Activated CD8-positive, alpha-beta T cell treated with anti-CD3 and anti-CD28 coated beads, Interleukin-2, amount 10 ng/mL, durations not matched to agents 7 days and 5 days (primary cell): ENCODE measurements at regions not wholly inside any gene's neighbourhood (a gene's known extent, or its start where the extent isn't known, plus 50 kb on each side); places are given as distances from the start of the nearest gene placed in this dataset.

Source experiments
- ATAC-seq: fragments of 150-1000 bp; cut with Tn5 transposase; one replicate; pipeline ENCODE4 v1.10.0; 2021; ENCODE audit warnings: moderate library complexity
- CTCF ChIA-PET: fragments of 350-600 bp; sonication (Branson Sonifier 250); formaldehyde crosslinking; loops from one replicate; lab custom pipeline; 2021; ENCODE audit warnings: antibody characterized with exemption; lab: Charles Lee
- POLR2A ChIA-PET: fragments of 350-600 bp; sonication (Branson Sonifier 250); formaldehyde crosslinking; loops from one replicate; lab custom pipeline; 2021; ENCODE audit warnings: antibody characterized with exemption; lab: Charles Lee
- DNase-seq: peaks from one replicate; pipeline ENCODE4 v3.0.0-alpha.2; 2020
- H3K27ac Mint-ChIP-seq: one replicate; pipeline ENCODE4 v1.8.0; 2021; ENCODE audit warnings: mild to moderate bottlenecking, mixed read lengths
- H3K27me3 Mint-ChIP-seq: one replicate; pipeline ENCODE4 v1.8.0; 2021; ENCODE audit warnings: low read depth, mixed read lengths
- H3K36me3 Mint-ChIP-seq: one replicate; pipeline ENCODE4 v1.8.0; 2021; ENCODE audit warnings: low read depth, mixed read lengths
- H3K4me1 Mint-ChIP-seq: one replicate; pipeline ENCODE4 v1.8.0; 2021; ENCODE audit warnings: low read depth, mixed read lengths
- H3K4me3 Mint-ChIP-seq: one replicate; pipeline ENCODE4 v1.8.0; 2021; ENCODE audit warnings: mild to moderate bottlenecking, mixed read lengths
- H3K9me3 Mint-ChIP-seq: one replicate; pipeline ENCODE4 v1.8.0; 2022; ENCODE audit warnings: mixed read lengths; ENCODE audit not compliant: insufficient read depth

DNA sequence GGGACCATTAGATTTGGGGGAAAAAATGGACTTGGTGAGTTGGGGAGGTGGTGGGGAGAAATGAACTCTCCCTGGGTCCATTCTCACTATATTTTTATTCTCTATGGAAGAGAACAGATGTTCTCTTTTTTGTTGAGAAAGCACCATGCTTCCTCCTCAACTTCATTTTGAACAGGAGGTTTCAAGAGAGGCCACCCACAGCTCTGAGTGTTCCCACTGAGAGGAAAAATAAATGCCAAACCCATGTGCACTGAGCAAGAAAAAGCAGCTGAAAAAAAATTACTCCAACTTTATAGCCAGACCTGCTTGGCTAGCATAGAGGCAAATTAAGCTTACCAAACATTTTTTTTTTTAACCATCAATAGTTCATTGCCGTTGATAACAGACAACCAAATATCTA, 883.6 kb downstream of the KCNJ2 start:
- ChIA-PET CTCF (no interaction called here), POLR2A (no interaction called here)
- H3K9me3 Mint-ChIP-seq, result peaks cover 8% of the 10 kb centered on the region
- no peaks in the 10 kb centered on the region for H3K4me1 Mint-ChIP-seq
- no peak overlapping the region for H3K4me3 Mint-ChIP-seq
- no peak overlapping the region for H3K27ac Mint-ChIP-seq
- DNase-seq, result no peak
- no peaks in the 10 kb centered on the region for H3K36me3 Mint-ChIP-seq
- no peaks in the 10 kb centered on the region for H3K27me3 Mint-ChIP-seq
- ATAC-seq, result no peak

DNA sequence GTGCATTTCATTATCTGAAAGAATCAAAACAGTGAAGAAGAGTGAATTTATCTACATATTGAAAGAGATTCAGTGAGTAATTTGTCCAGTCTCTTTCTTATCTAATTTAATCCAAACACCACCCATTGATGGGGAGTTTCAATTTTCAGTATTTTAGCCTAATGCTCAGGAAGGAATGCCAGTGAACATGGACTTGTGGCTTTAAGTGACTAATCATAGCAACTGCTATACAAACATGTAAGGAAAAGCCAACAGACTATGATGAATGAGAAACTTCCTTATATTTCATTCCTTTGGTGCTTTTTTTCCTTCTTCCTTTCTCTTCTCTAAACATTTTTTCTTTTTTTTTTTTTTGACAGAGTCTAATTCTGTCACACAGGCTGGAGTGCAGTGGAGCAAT, 885.8 kb downstream of the KCNJ2 start:
- Mint-ChIP-seq H3K27me3 (no peaks in the 10 kb centered on the region), H3K27ac (no peak overlapping the region), H3K4me1 (no peaks in the 10 kb centered on the region), H3K4me3 (no peak overlapping the region), H3K36me3 (no peaks in the 10 kb centered on the region), H3K9me3 (peaks cover 11% of the 10 kb centered on the region)
- ChIA-PET POLR2A (no interaction called here), CTCF (no interaction called here)
- no peak for ATAC-seq
- no peak for DNase-seq

DNA sequence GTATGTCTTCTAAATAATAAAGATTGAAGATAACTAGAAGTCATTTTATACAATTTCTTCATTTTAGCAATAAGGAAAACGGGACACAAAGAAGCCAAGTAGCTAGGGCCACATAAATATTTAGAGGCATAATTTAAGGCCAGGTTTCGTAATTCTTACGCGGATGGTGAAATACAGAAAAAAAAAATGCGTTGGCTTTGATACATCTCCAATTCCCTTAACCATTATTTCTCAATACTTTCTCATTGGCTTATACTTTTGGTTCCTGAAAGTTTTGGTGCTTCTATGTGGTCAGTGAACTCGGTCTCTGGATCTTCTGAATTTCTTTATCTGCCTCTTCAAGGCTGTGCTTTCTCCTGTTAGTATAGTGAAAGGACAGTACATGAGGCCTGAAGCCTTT, 888.1 kb downstream of the KCNJ2 start:
- DNase-seq (no peak), ATAC-seq (no peak)
- CTCF ChIA-PET, result interaction anchor here (0.6 kb wide), 1 partner anchor 40 kb away, joined by 3 read pairs; no protein-coding TSS in a partner anchor
- H3K27me3 Mint-ChIP-seq, result no peaks in the 10 kb centered on the region
- H3K4me3 Mint-ChIP-seq, result no peak overlapping the region
- no peak overlapping the region for H3K27ac Mint-ChIP-seq
- no peaks in the 10 kb centered on the region for H3K36me3 Mint-ChIP-seq
- peaks cover 12% of the 10 kb centered on the region for H3K9me3 Mint-ChIP-seq
- POLR2A ChIA-PET, result no interaction called here
- H3K4me1 Mint-ChIP-seq, result no peaks in the 10 kb centered on the region

DNA sequence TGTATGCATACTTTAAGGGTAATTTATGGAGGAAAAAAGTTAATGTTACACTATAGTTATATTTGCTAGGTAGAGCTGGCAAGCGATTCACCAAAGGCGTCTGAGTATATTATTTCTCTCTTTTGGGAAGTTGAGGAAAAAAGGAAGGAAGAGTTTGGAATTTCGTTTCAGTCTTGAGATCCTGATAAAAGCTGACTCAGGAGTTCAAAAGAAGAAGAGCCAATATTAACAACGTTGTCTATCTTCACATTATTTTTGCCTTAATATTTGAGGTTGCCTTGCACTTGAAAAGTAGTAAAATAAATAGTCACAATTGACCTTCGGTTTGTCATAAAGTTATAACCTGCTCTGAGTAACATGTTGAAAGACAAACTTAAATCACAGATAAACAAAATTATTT, 888.6 kb downstream of the KCNJ2 start:
- ChIA-PET POLR2A (no interaction called here), CTCF (no interaction called here)
- H3K27ac Mint-ChIP-seq, result no peak overlapping the region
- peaks cover 12% of the 10 kb centered on the region for H3K9me3 Mint-ChIP-seq
- no peak overlapping the region for H3K4me3 Mint-ChIP-seq
- no peaks in the 10 kb centered on the region for H3K36me3 Mint-ChIP-seq
- H3K4me1 Mint-ChIP-seq, result no peaks in the 10 kb centered on the region
- DNase-seq (no peak), ATAC-seq (no peak)
- no peaks in the 10 kb centered on the region for H3K27me3 Mint-ChIP-seq

DNA sequence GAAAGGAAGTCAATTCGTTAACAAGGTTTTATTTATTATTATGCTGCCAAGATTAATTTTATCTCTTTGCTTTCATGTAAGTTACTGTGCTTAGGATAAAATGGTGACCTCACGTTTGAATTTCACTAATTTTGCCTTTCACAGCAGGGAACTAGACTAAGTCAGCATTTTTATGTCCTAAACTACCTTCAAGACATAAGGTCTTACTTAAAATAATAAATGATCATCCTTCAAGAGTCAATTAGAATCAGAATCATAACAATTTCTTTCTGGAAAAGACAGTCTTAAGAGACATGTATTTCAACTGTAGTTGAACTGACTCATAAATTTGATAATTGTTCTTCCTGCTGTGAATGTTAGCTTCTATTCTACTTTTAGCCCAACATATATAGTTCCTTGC, 893.8 kb downstream of the KCNJ2 start:
- ATAC-seq (no peak), DNase-seq (no peak)
- POLR2A ChIA-PET, result no interaction called here
- no peaks in the 10 kb centered on the region for H3K36me3 Mint-ChIP-seq
- H3K4me3 Mint-ChIP-seq, result no peak overlapping the region
- H3K4me1 Mint-ChIP-seq, result no peaks in the 10 kb centered on the region
- no peak overlapping the region for H3K27ac Mint-ChIP-seq
- no peaks in the 10 kb centered on the region for H3K27me3 Mint-ChIP-seq
- peaks cover 4% of the 10 kb centered on the region for H3K9me3 Mint-ChIP-seq
- CTCF ChIA-PET, result no interaction called here

DNA sequence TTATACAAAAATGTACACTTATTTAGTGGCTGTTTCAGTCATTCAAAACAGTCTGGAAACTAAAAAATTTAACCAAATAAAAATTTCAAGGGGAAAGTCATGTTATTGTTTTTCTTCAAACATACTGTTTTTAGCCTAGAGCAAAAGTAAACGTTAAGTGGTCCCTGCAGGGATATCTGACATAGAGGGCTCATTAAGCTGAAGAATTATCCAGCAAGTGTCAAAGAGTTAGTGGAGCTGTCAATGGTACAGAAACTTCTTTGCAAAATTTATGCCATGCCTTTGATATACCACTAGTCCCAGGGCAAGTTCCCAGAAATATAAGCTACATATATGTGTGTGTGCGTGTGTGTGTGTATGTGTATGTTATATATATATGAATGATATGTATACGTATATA, 894.2 kb downstream of the KCNJ2 start:
- H3K27ac Mint-ChIP-seq, result no peak overlapping the region
- H3K9me3 Mint-ChIP-seq, result peaks cover 4% of the 10 kb centered on the region
- CTCF ChIA-PET, result no interaction called here
- no peaks in the 10 kb centered on the region for H3K36me3 Mint-ChIP-seq
- H3K27me3 Mint-ChIP-seq, result no peaks in the 10 kb centered on the region
- H3K4me3 Mint-ChIP-seq, result no peak overlapping the region
- POLR2A ChIA-PET, result no interaction called here
- DNase-seq (no peak), ATAC-seq (no peak)
- H3K4me1 Mint-ChIP-seq, result no peaks in the 10 kb centered on the region

DNA sequence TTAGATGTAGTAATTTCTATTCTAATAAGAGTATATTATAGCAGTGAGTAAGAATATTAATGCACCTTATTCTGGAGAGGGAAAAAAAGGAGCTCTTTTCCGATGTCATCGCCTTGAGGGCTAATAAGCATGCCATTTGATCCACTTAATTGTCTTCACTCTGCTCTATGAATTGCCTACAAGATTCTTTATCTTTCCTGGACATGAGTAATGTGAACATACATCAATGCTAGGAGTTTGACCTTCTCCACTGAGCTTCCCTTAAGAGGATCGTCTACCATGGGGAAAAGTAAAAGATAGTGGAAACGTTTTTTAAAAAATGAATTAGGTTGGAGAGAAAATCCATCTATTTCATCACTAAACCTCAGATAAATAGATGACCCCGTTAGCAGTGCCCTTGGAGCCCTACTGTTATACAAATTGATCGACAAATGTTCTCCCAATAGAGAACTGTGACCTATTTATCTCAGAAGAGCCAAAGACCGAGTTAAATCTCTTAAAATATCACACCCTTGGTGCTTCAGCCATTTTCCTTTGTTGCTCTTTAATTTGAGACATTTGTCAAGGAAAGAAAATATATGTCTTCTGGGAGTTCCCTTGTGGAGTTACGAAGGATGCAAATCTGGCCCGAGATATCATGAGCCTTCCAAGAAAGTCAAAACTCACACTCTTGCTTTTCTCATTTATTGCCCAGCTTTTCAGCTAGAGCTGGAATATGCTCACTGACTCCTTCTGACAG, 898.5 kb downstream of the KCNJ2 start:
- Mint-ChIP-seq H3K27ac (no peak overlapping the region), H3K4me3 (no peak overlapping the region), H3K9me3 (no peaks in the 10 kb centered on the region), H3K4me1 (no peaks in the 10 kb centered on the region), H3K27me3 (no peaks in the 10 kb centered on the region), H3K36me3 (no peaks in the 10 kb centered on the region)
- ChIA-PET POLR2A (no interaction called here), CTCF (no interaction called here)
- no peak for ATAC-seq
- DNase-seq, result no peak

DNA sequence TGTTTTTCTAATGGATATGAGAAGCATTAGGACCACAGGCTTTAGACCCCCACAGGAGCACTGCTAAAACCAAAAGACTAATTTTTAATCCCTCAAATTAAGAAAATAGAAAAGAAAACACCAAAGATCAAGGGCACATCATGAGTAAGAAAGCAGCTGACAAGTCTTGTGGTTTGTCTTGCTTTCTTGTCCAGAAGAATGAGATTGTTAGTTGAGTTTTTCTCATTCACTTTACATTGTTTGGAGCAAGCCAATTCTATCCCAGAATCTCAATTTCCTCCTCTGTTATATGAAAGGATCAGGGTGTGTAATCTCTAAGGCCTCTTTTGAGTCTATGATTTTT, 899.0 kb downstream of the KCNJ2 start:
- Mint-ChIP-seq H3K9me3 (no peaks in the 10 kb centered on the region), H3K27me3 (no peaks in the 10 kb centered on the region), H3K27ac (no peak overlapping the region), H3K4me3 (no peak overlapping the region), H3K36me3 (no peaks in the 10 kb centered on the region), H3K4me1 (no peaks in the 10 kb centered on the region)
- DNase-seq, result no peak
- ATAC-seq, result no peak
- ChIA-PET CTCF (no interaction called here), POLR2A (no interaction called here)

DNA sequence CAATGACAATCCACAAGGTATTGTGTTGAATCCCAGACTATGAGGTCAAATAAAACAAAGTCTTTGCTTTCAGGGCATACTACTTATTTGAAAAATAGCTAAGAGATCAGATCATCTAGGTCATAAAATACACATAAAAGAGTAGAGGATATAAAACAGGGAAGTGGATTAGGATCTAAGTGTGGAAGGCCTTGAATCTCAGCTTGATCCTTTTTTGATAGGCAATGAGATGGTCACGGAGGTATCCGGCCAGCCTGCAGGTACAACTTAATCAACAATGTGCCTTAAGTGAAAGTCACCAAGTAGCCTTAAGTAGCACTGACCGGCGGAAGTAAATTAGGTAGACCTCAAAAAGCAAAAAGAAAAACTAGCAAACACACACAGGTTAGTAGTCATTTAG, 901.7 kb downstream of the KCNJ2 start:
- H3K27me3 Mint-ChIP-seq, result no peaks in the 10 kb centered on the region
- H3K4me3 Mint-ChIP-seq, result no peak overlapping the region
- POLR2A ChIA-PET, result no interaction called here
- no peaks in the 10 kb centered on the region for H3K36me3 Mint-ChIP-seq
- ATAC-seq (no peak), DNase-seq (no peak)
- CTCF ChIA-PET, result no interaction called here
- H3K4me1 Mint-ChIP-seq, result no peaks in the 10 kb centered on the region
- no peaks in the 10 kb centered on the region for H3K9me3 Mint-ChIP-seq
- no peak overlapping the region for H3K27ac Mint-ChIP-seq

DNA sequence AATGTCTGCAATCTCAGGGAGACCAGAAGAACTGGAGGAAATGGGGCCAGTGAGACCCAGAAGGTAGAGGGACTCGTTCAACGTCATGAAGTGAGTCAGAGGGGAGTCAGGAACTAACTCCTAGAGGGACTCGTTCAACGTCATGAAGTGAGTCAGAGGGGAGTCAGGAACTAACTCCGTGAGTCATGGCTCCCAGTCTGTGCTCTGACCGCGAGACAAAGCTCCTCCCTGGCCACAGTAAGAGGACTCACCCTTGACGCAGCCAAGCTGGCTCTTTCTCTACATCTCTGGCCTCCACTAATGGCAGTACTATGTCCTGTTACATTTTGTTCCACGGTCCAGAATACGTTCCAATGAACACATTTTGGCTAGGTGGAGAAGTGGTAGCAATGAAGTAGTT, 902.5 kb downstream of the KCNJ2 start:
- CTCF ChIA-PET, result no interaction called here
- H3K27me3 Mint-ChIP-seq, result no peaks in the 10 kb centered on the region

DNA sequence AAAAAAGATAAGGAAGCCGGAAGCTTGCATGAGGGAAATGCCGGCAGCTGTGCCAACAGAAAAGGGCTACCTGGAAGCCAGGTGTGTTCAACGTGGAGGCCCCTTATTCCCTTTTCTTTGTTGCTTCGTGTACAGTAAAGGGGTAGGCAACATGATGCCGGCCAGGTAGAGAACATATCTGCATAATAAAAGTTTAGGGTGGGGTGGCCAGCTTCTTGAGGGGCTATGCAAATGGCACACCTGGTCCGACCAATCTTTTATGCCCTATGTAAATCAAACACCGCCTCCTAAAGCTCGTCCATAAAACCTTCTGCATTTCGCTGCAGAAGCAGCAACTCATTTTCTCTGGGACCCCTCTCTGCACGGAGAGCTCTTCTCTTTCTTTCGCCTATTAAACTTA, 911.6 kb downstream of the KCNJ2 start:
- CTCF ChIA-PET, result no interaction called here
- H3K27ac Mint-ChIP-seq, result no peak overlapping the region

More for the DNA sequence above, 902.5 kb downstream of the KCNJ2 start:
- no peaks in the 10 kb centered on the region for H3K9me3 Mint-ChIP-seq
- POLR2A ChIA-PET, result no interaction called here
- DNase-seq, result no peak
- no peak for ATAC-seq
- no peak overlapping the region for H3K27ac Mint-ChIP-seq
- no peaks in the 10 kb centered on the region for H3K36me3 Mint-ChIP-seq
- no peak overlapping the region for H3K4me3 Mint-ChIP-seq
- no peaks in the 10 kb centered on the region for H3K4me1 Mint-ChIP-seq

DNA sequence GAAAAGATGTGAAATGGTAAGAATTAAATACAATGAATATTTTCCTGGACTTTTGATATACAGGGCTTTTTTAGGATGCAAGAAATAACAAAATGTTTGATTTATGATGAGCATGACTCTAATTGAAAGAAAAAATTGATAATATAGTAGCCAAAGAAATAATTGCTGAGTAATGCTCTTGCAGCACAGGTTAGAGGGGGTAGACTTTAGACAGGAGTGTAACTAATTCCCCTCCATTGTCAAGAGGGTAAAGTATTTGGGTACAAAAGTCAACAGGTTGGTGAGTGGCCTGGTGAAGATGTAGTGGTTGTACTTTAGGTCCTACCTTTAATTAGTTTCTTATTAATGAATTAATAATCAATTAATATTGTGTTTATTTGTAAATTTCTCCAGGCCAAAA, 912.3 kb downstream of the KCNJ2 start:
- DNase-seq, result no peak
- CTCF ChIA-PET, result no interaction called here
- Mint-ChIP-seq H3K27ac (no peak overlapping the region), H3K9me3 (no peaks in the 10 kb centered on the region), H3K27me3 (no peaks in the 10 kb centered on the region), H3K36me3 (no peaks in the 10 kb centered on the region), H3K4me1 (no peaks in the 10 kb centered on the region), H3K4me3 (no peak overlapping the region)
- ATAC-seq, result no peak
- POLR2A ChIA-PET, result no interaction called here

More for the DNA sequence above, 911.6 kb downstream of the KCNJ2 start:
- H3K9me3 Mint-ChIP-seq, result no peaks in the 10 kb centered on the region
- H3K4me3 Mint-ChIP-seq, result no peak overlapping the region
- H3K4me1 Mint-ChIP-seq, result no peaks in the 10 kb centered on the region
- POLR2A ChIA-PET, result no interaction called here
- DNase-seq (no peak), ATAC-seq (no peak)
- H3K27me3 Mint-ChIP-seq, result no peaks in the 10 kb centered on the region
- H3K36me3 Mint-ChIP-seq, result no peaks in the 10 kb centered on the region

DNA sequence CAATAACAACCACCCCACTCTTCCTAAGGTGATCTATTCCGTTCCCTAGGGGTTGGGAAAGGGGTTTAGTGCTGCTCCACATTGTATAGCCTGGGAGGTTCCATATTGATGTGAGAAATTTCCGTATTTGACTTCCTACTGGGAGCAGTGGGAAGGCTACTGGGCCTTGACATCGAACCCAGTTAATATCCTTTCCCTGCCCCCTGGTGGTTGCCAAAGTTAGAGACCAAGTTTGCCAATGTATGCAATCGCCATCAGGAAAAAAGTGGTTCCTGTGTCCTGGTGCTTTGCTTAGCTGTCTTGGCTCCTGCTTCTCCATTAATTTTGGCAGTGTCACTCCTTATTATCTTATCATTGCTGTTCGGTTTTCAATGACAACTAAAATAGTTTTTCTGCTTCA, 914.9 kb downstream of the KCNJ2 start:
- ChIA-PET POLR2A (no interaction called here), CTCF (no interaction called here)
- Mint-ChIP-seq H3K9me3 (peaks cover 4% of the 10 kb centered on the region), H3K27me3 (no peaks in the 10 kb centered on the region), H3K4me3 (no peak overlapping the region), H3K27ac (no peak overlapping the region), H3K4me1 (no peaks in the 10 kb centered on the region), H3K36me3 (no peaks in the 10 kb centered on the region)
- no peak for ATAC-seq
- DNase-seq, result no peak
